ENCODE measurements at regions not wholly inside any gene's neighbourhood (a gene's known extent, or its start where the extent isn't known, plus 50 kb on each side); places are given as distances from the start of the nearest gene placed in this dataset.
"Not testable (repeated sequence)": the region's sequence is repeated elsewhere in the genome, so short reads cannot be mapped to it uniquely, and the experiment has no call there.

- DNase-seq, result no peak
- no peaks in the 10 kb centered on the region for H3K27me3 ChIP-seq
- no peak overlapping the region for H3K4me3 ChIP-seq
- H3K27ac ChIP-seq, result no peak overlapping the region
- no peaks in the 10 kb centered on the region for H3K4me1 ChIP-seq
- no peaks in the 10 kb centered on the region for H3K36me3 ChIP-seq
- H3K9me3 ChIP-seq (replicated peaks), result peaks cover 7% of the 10 kb centered on the region; the same call in 1 of the 2 replicates
These were observed 74.5 kb upstream of the SRSF6 start for GRCh38 chr20:43383026-43383795.

- H3K36me3 ChIP-seq; DNase-seq; H3K4me1 ChIP-seq; H3K4me3 ChIP-seq; H3K9me3 ChIP-seq (replicated peaks); H3K27ac ChIP-seq; H3K27me3 ChIP-seq: not testable (repeated sequence)
These were observed 75.6 kb upstream of the SRSF6 start for GRCh38 chr20:43382135-43382534.

- H3K4me1 ChIP-seq; DNase-seq; H3K27me3 ChIP-seq; H3K9me3 ChIP-seq (replicated peaks); H3K4me3 ChIP-seq; H3K36me3 ChIP-seq; H3K27ac ChIP-seq: not testable (repeated sequence)
These were observed 76.2 kb upstream of the SRSF6 start for GRCh38 chr20:43381533-43381932.

- H3K4me3 ChIP-seq, result no peak overlapping the region
- H3K4me1 ChIP-seq, result no peaks in the 10 kb centered on the region
- H3K36me3 ChIP-seq, result no peaks in the 10 kb centered on the region
- H3K9me3 ChIP-seq (replicated peaks), result no peaks in the 10 kb centered on the region
- no peaks in the 10 kb centered on the region; the same call in 1 of the 2 replicates for H3K27me3 ChIP-seq
- peak; percentile 35 to 41 for DNase-seq
- no peak overlapping the region for H3K27ac ChIP-seq
These were observed 78.3 kb upstream of the SRSF6 start for GRCh38 chr20:43379239-43379917.

- no peaks in the 10 kb centered on the region for H3K36me3 ChIP-seq
- no peaks in the 10 kb centered on the region for H3K9me3 ChIP-seq (replicated peaks)
- no peak overlapping the region for H3K4me3 ChIP-seq
- no peaks in the 10 kb centered on the region; the same call in 1 of the 2 replicates for H3K27me3 ChIP-seq
- no peak for DNase-seq
- H3K4me1 ChIP-seq, result no peaks in the 10 kb centered on the region
- H3K27ac ChIP-seq, result no peak overlapping the region
These were observed 80.9 kb upstream of the SRSF6 start for GRCh38 chr20:43376831-43377230.

GRCh38 chr20:43375591-43375990, 82.1 kb upstream of the SRSF6 start:
- no peaks in the 10 kb centered on the region for H3K36me3 ChIP-seq
- no peaks in the 10 kb centered on the region for H3K4me1 ChIP-seq
- no peaks in the 10 kb centered on the region; the same call in 1 of the 2 replicates for H3K27me3 ChIP-seq
- no peaks in the 10 kb centered on the region for H3K9me3 ChIP-seq (replicated peaks)
- no peak overlapping the region for H3K4me3 ChIP-seq
- DNase-seq, result no peak
- H3K27ac ChIP-seq, result no peak overlapping the region

GRCh38 chr20:43372051-43372450, 85.6 kb upstream of the SRSF6 start:
- H3K27me3 ChIP-seq, result peaks cover 2% of the 10 kb centered on the region
- no peak for DNase-seq
- H3K9me3 ChIP-seq (replicated peaks), result no peaks in the 10 kb centered on the region
- H3K36me3 ChIP-seq, result no peaks in the 10 kb centered on the region
- H3K4me1 ChIP-seq, result no peaks in the 10 kb centered on the region
- H3K4me3 ChIP-seq, result no peak overlapping the region
- no peak overlapping the region for H3K27ac ChIP-seq

- Histone ChIP-seq H3K9me3 (replicated peaks) (no peaks in the 10 kb centered on the region), H3K27ac (no peak overlapping the region), H3K4me3 (no peak overlapping the region)
These were observed 92.0 kb upstream of the SRSF6 start for GRCh38 chr20:43365691-43366090.

GRCh38 chr20:43364001-43364400, 93.7 kb upstream of the SRSF6 start:
- Histone ChIP-seq H3K27me3 (peaks cover 47% of the 10 kb centered on the region), H3K4me1 (no peaks in the 10 kb centered on the region), H3K27ac (no peak overlapping the region), H3K36me3 (no peaks in the 10 kb centered on the region), H3K4me3 (no peak overlapping the region), H3K9me3 (replicated peaks) (no peaks in the 10 kb centered on the region)
- no peak for DNase-seq

More at GRCh38 chr20:43365691-43366090, 92.0 kb upstream of the SRSF6 start:
- H3K4me1 ChIP-seq, result no peaks in the 10 kb centered on the region
- H3K36me3 ChIP-seq, result no peaks in the 10 kb centered on the region
- peaks cover 44% of the 10 kb centered on the region for H3K27me3 ChIP-seq
- DNase-seq, result no peak

GRCh38 chr20:43363506-43363905, 94.2 kb upstream of the SRSF6 start:
- H3K27ac ChIP-seq, result no peak overlapping the region
- no peak overlapping the region for H3K4me3 ChIP-seq
- no peaks in the 10 kb centered on the region for H3K9me3 ChIP-seq (replicated peaks)
- H3K4me1 ChIP-seq, result no peaks in the 10 kb centered on the region
- no peak for DNase-seq
- H3K36me3 ChIP-seq, result no peaks in the 10 kb centered on the region
- peaks cover 47% of the 10 kb centered on the region for H3K27me3 ChIP-seq

- H3K4me3 ChIP-seq, result no peak overlapping the region
- H3K36me3 ChIP-seq, result no peaks in the 10 kb centered on the region
- peaks cover 40% of the 10 kb centered on the region for H3K27me3 ChIP-seq
- H3K9me3 ChIP-seq (replicated peaks), result no peaks in the 10 kb centered on the region
- H3K4me1 ChIP-seq, result no peaks in the 10 kb centered on the region
- H3K27ac ChIP-seq, result no peak overlapping the region
- DNase-seq, result no peak
These were observed 96.2 kb upstream of the SRSF6 start for GRCh38 chr20:43361526-43361925.

GRCh38 chr20:43360016-43360415, 97.7 kb upstream of the SRSF6 start:
- no peaks in the 10 kb centered on the region for H3K36me3 ChIP-seq
- no peak overlapping the region for H3K27ac ChIP-seq
- H3K9me3 ChIP-seq (replicated peaks), result no peaks in the 10 kb centered on the region
- H3K27me3 ChIP-seq, result peaks cover 27% of the 10 kb centered on the region
- no peak overlapping the region for H3K4me3 ChIP-seq
- DNase-seq, result no peak
- no peaks in the 10 kb centered on the region for H3K4me1 ChIP-seq

- H3K4me1 ChIP-seq, result no peaks in the 10 kb centered on the region
- H3K36me3 ChIP-seq, result no peaks in the 10 kb centered on the region
- H3K27ac ChIP-seq, result no peak overlapping the region
- no peak for DNase-seq
- H3K27me3 ChIP-seq, result peaks cover 16% of the 10 kb centered on the region
- no peaks in the 10 kb centered on the region for H3K9me3 ChIP-seq (replicated peaks)
- H3K4me3 ChIP-seq, result no peak overlapping the region
These were observed 98.9 kb upstream of the SRSF6 start for GRCh38 chr20:43358811-43359210.

- Histone ChIP-seq H3K4me1 (no peaks in the 10 kb centered on the region), H3K36me3 (no peaks in the 10 kb centered on the region), H3K27ac (no peak overlapping the region), H3K9me3 (replicated peaks) (no peaks in the 10 kb centered on the region), H3K27me3 (peaks cover 14% of the 10 kb centered on the region), H3K4me3 (no peak overlapping the region)
- no peak for DNase-seq
These were observed 100.3 kb upstream of the SRSF6 start for GRCh38 chr20:43357352-43357751.

GRCh38 chr20:43355610-43356009, 102.1 kb upstream of the SRSF6 start:
- H3K27ac ChIP-seq, result no peak overlapping the region
- no peak for DNase-seq

More at GRCh38 chr20:43355610-43356009, 102.1 kb upstream of the SRSF6 start:
- H3K36me3 ChIP-seq, result no peaks in the 10 kb centered on the region
- peaks cover 3% of the 10 kb centered on the region; the same call in 1 of the 2 replicates for H3K27me3 ChIP-seq
- H3K9me3 ChIP-seq (replicated peaks), result no peaks in the 10 kb centered on the region
- no peaks in the 10 kb centered on the region for H3K4me1 ChIP-seq
- no peak overlapping the region for H3K4me3 ChIP-seq

All from SJCRH30 (cell line).